Inflammatory macrophage treated with lipopolysaccharide for 1 hour (primary cell): ENCODE measurements at regions not wholly inside any gene's neighbourhood (a gene's known extent, or its start where the extent isn't known, plus 50 kb on each side); places are given as distances from the start of the nearest gene placed in this dataset.

Experiments
- DNase-seq, 2 donors: peaks; one replicate each; pipeline ENCODE4 v3.0.0-alpha.2; 2020 to 2022

DNA sequence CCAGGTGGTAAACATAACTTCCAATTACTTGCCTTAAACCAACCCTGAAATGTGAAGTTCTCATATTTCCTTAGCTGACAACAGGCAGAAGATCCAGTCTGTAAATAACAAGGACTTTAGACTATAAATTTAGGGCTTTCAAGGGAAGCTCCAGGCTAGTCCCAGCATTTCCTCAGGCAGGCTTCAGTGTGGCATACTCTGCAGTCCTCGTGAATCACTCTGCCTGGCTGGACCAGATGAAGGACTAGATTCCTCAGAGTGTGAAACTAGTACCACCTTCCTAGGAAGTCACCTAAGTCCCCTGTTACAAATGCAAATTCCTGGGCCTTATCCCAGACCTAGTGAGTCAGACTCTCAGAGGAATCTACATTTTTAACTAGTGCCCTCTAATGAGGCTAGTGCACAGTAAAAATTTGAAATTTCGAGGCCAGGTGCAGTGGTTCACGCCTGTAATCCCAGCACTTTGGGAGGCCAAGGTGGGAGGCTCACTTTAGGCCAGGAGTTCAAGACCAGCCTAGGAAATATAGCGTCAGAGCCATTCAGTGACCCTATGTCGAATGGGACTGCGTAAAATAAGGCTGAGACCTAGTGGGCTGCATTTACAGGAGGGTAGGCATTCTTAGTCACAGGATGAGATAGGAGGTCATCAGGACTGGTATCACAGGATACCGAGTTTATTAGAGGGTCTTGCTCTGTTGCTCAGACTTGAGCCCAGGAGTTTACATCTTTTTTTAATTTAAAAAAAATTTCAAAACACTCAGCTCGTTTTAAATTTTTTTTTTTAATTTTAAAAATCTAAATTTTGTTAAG, 279.6 kb upstream of the JARID2 start:
- DNase-seq: no peak

DNA sequence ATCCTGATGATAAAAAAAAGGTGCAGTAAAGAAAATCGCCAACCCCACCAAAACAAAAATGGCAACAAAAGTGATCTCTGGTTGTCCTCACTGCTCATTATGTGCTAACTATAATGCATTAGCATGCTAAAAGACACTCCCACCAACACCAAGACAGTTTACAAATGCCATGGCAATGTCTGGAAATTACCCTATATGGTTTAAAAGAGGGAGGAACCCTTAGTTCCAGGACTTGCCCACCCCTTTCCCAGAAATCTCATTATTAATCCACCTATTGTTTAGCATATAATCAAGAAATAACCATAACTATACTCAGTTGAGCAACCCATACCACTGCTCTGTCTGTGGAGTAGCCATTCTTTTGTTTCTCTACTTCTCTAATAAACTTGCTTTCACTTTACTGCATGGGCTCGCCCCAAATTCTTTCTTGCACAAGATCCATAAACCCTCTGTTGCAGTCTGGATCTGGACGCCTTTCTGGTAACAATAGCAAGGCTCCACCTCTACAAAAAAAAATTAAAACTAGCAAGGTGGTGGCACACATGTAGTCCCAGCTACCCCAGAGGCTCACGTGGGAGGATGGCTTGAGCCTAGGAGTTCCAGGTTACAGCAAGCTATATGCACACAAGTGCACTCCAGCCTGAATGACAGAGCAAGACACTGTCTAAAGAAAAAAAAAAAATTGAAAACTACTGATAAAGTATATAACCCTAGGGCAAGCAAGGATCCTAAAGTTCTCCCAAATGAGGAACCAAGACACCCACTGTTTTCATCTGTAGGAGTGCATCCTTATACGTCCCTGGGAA, 278.8 kb upstream of the JARID2 start:
- DNase-seq: peak; percentile 59 to 70

DNA sequence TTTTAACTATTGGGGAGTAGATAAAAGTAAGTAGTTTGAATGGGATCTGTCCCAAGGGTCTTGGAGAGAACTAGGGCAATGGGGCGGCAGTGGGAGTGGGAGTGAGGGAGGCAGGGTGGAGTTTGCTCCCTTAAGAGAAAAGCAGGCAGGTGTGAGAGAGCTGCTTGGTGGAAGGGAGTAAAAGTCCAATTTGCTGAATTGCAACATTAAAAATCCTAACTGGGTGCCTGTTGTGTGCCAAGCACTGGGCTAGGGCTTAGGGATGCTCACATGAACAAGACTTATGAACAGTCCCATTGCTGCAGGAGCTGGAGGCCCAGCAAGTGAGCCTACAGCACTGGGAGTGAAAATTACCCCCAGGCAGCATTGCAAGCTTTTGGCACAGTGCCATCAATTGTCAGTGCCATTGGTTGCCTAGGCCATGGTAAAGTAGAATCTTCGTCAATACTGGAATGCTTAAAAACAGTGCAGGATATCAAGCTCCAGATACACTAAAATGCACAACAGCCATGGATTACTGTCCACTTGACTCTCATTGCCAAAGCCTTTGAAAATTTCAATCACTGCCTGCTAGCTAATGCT, 277.7 kb upstream of the JARID2 start:
- no peak for DNase-seq

DNA sequence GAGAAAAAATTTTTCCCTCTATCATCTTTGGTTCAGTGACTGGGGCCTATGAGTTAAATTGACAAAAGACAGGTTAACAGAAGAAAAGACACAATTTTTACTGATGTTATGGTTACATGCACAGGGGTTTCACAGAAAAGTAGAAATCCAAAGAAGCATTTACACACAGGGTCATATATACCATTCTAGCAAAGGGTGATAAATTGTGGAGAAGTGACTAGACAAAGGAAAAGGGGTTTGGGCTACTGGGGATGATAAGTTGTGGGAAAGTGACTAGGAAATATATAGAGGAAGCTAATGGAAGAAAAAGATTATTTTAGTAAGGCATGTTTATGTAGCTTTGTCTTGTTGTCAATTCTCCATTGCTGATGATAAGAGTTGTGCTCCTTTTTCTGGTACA, 276.7 kb upstream of the JARID2 start:
- DNase-seq: no peak

DNA sequence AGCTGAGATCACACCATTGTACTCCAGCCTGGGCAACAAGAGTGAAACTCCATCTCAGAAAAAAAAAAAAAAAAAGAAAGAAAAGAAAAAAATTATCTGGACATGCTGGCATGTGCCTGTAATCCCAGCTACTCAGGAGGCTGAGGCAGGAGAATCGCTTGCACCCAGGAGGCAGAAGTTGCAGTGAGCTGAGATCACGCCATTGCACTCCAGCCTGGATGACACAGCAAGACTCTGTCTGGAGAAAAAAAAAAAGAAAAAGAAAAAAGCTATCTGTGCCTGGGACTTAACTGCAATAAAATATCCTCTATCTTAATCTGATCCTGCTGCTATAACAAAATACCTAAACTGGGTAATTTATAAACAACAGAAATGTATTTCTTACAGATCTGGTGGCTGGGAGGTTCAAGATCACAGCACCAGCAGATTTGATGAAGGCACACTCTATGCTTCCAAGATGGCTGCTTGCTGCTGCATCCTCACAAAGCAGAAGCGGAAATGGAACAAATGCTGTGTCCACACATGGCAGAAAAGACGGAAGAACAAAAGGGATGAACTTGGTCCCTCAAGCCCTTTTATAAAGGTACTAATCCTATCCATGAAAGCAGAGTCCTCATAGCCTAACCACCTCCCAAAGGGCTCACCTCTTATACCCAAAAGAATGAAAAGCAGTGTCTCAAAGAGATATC, 273.3 kb upstream of the JARID2 start:
- DNase-seq: peak in 1 of 2 donors; percentile 28

DNA sequence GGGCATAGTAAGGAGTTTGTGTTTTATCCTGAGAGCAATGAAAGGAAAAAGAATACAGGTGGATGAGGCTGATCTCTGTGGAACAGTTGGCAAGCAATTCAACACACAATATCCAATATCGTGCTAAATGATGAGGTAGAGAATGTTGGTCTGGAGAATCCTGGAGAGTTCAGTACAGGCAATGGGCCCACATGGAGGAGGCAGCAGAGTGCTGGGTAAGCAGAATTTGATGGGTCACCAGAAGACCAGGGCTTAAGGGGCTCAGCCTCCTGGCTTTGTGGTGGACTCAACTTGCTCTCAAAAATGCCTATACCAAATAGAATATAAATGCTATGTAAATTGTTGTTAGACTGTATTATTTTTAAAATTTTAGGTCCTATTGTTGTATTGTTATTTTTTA, 271.5 kb upstream of the JARID2 start:
- no peak for DNase-seq

DNA sequence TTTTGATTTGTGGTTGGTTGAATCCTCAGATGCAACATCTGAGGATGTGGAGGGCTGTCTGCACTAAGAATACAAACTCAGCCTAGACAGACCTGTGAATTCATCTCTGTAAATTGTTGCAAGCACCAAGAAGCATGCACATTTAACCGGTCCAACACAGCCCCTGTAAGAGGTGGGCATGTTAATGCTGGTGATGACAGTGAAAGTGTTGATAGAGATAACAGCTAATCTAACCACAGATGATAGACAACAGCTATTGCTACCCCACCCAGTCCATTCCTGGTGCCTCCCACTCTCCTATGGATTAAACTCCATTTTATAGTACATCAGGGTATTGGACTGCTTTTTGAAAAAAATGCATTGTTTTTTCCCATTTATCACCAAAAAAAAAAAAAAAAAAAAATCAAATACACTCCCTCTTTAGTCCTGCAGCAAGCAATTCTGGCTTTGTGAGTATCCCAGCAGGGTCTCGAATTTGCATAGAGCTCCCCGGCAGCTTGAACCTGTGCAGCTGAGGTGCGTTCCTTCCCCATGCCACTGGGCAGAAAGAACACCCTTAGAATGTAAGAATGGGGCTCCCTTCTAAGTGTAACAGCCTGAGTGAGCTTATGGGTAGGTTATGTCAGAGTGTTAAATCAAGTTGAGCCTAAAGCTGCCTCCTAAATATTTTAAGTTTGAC, 270.9 kb upstream of the JARID2 start:
- DNase-seq: no peak

DNA sequence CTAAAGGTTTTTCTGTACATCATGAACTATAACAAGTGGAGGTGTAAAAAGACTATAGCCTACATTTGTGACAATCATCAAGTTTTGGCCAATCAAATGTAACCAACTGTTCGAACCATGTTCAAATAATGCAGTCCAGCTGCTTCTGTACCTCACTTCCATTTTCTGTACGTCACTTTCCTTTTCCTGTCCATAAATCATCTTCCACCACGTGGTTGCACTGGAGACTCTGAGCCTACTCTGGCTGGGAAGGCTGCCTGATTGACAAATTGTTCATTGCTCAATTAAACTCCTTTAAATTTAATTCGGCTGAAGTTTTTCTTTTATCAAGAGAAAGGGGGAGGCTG, 270.4 kb upstream of the JARID2 start:
- peak; percentile 71 to 92 for DNase-seq

DNA sequence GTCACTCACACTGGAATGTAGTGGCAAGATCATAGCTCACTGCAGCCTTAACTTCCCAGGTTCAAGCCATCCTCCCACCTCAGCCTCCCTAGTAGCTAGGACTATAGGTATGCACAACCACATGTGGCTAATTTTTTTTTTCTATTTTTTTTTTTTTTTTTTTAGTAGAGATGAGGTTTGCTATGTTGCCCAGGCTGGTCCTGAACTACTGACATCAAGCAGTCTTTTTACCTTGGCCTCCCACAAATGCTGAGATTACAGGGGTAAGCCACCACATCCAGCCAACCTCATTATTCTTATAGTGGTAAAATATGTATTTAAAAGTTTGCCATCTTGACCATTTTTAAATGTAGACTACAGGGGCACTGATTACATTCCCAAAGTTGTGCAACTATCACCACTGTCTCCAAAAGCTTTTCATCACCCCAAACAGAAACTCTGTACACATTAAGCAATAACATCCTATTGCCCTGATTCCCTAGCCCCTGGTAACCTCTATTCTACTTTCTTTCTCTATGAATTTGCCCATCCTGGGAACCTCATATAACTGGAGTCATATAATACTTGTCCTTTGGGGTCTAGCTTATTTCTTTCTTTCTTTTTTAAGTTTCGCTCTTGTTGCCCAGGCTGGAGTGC, 268.0 kb upstream of the JARID2 start:
- DNase-seq: no peak

DNA sequence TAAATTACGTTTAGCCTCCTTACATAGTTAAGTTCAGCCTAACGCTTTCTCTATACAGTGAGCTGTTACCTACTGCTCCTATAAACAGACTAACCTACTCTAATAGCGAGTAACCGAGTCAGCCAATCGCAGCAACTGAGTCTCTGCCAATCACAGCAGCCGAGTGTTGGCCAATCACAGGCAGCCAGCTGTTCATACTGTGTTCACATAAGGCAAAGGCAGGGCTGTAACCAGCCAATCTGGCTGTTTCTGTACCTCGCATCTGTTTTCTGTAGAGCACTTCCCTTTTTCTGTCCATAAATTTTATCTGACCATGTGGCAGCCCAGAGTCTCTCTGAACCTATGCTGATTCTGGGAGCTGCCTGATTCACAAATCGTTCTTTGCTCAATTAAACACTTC, 263.9 kb upstream of the JARID2 start:
- DNase-seq: peak; percentile 25 to 29

DNA sequence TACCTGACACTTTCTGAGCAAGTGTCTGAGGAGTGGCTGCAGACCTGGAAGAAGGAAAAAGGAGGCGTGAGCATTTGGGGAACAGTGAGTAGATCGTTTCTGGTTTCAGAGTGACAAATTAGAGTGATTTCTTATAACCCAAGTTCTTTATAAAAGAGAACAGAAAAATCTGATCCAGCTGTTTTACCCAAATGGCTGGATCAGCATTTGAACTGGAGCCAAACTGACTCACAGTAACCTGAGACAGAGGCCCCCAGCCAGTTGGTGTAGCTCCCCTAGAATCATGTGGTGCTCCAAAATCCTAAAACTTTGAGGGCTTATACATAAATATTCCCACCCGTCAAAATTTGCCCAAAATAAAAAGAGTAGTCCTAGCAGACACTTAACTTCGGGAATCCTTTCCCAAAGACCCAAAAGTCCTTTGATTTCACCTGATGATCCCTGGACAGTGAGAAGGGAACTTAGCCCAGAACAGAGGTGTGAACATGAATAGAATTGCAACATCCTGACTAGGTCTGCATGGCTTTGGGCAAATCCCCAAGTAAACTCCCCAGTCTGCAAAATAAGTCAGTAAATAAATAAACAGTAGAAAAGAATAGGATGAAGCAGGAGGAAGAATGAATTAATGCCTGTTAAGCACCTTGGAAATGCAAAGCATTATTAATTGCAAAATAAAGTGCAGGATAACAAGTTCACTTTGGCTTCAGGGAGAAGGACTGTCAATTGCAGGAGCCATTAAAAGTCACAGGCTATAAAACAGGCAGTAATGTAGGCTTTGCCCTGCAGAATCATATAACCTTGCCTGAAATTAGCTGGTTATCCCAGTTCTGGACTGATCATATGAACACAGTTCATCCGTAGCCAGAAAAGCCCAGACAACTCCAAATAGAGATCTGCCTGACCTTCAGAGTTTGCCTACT, 262.0 kb upstream of the JARID2 start:
- no peak for DNase-seq

DNA sequence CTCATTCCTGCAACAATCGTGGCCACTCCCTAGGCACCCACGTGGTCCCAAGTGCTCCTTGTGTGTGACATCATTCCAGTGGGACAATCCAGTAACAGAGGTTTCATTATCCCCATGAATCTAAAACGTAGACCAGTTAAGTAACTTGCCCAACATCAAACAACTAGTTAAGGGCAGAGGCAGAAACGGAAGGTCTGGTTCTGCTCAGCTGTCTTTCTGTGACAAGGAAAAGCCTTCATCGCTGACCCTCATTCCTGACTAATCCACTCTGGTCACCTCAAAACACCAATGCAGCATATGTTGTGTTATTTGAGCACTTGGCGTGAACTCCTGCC, 261.4 kb upstream of the JARID2 start:
- DNase-seq: peak in 1 of 2 donors; percentile 19

DNA sequence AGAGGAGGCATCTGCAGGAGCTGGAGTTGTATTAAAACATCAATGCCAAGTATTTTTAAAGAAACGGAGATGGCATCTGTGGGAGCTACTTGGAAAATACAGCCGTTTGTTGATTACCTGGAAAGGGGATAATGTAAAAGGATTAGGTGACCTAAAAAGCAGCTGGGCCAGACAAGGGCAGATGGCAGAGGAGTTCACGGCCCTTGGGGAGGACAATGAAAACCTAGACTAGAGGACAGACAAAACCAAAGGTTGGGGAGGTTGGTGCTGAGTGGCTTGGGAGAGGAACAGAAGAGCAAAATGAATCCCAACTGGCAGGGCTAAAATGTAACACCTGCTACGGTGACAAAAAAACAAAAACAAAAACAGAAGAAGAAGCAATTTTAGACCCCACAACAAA, 260.5 kb upstream of the JARID2 start:
- DNase-seq: no peak

DNA sequence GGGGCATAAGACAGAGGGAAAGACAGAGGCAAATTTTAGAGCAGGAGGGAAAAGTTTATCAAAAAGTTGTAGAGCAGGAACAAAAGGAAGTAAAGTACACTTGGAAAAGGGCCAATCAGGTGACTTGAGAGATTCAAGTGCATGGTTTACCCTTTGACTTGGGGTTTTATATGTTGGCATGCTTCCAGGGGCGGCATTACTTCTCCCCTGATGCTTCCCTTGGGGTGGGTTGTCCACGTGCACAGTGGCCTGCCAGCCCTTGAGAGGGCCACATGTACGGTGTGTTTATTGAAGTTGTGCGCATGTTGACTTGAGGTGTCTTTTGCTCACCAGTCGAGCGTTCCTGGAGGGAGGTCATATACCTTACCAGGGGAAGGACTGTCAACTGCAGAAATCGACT, 259.5 kb upstream of the JARID2 start:
- DNase-seq: no peak

DNA sequence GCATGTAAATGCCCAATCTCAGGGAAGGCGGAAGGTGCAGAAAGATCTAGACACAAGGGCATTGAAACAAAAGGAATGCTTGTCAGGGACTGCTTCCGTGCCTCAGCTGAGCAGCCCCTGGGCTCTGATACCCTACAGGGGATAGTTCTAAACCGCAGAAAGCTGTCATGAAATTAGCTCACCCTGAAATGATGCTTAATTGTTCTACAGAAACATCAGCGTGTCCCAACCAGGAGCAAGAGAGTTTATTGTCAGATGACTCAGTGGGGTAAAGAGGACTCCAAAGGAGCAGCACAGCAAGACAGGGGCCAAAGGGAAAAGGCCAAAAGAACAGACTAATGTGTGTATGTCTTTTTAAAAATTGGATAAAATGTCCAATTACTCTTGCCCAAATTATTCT, 258.4 kb upstream of the JARID2 start:
- no peak for DNase-seq

DNA sequence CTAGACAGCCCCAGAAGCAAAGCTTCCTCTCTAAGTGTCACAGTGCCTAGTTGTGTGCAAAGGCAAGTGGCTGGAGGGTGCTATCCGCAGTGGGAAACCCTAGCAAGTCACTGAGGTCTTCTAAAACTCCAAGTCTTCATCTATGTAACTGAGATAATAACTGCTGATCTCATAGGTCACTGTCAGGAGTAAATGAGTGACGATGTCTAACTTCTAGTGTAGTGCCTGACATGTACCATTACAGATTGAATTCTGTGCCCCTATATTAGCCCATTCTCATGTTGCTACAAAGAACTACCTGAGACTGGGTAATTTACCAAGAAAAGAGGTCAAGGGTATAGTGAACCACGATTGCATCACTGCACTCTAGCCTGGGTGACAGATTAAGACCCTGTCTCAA, 253.5 kb upstream of the JARID2 start:
- DNase-seq: no peak

DNA sequence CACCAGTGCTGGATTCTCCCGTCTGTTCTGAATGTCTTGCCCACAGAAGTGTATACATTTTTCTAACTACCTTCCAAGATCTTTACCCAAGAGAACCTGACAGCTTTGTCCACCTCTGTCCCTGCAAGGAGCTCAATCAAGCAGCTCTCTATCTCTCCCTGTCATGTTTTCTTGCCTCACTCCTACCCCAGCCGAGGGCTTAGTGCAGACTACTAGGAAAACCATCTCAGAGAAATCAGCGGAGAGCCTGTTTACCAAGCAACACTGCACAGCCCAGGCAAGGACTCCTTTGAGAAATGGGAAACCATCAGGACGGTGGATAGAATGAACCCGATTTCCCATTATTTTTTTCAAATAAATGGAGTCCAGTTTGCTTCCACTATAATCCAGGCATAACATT, 250.7 kb upstream of the JARID2 start:
- no peak for DNase-seq

DNA sequence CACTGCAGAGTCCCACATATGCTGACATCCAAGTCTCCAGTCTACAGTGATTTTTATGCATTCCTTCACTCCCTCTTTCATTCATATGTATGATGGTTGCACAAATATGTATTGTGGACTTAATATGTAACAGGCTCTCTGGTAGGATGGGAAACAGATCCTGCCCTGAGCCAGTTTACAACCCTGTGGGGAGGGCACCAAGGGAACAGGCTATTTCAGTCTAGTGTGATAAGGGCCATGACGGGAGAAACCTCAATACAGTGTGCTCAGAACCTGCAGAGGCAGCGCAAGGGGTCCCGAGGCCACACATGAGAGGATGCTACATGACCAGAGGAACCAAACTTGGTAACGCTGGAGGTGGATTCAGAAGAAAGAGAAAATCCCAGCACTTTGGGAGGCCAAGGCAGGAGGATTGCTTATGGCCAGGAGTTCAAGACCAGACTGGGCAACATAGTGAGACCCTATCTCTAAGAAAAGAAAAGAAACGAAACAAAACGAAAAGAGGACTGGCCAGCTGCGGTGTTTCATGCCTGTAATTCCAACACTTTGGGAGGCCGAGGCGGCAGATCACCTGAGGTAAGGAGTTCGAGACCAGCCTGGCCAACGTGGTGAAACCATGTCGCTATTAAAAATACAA, 249.8 kb upstream of the JARID2 start:
- no peak for DNase-seq

DNA sequence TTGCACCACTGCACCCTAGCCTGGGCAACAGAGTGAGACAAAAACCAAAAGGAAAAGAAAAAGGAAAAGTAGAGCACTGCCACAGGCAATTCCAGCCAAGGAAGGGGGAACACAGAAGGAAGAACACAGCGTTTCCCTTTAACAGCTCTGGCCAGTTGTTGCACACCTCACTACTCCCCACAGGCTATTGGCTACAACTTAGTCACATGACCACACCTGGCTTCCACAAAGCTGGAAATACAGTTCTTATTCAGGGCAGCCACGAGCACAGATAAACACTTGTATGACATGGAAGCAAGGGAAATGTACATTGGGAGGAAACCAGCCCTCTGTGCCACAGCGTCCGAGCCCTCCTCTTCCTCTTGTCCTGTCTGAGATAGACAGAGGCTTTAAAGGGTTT, 249.0 kb upstream of the JARID2 start:
- no peak for DNase-seq

DNA sequence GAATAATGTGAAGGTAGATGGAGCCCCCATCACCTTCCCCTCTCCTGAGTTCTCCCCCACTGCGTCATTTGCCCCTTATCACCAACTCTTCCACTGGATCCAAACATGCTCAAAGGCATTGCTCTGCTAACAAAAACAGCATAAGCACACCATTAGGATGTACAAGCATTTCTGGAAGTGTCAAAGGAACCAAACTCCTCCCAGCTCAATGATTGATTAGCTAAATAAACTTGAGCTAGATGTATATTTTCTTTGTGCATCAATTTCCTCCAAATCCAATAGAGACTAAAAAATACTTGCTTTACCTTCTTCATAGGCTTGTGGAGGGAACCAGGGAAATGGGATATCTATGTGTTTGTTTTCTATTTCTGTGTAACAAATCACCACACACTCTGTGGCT, 248.4 kb upstream of the JARID2 start:
- no peak for DNase-seq

DNA sequence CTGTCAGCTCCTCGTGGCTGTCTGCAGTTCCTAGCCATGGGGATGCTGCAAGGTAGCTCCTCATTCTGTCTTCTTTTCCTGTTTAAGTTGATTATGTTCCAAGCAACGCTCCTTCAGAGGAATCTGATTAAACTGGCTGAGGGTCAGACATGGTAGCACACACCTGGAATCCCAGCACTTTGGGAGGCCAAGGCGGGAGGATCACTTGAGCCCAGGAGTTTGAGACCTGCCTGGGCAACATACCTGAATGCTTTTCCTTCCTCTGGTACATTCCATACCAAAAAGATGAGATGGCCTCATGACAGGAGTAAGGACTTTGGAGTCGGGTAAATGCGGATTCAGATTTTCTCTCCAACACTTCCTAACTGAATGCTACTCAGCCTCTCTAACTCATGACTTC, 246.8 kb upstream of the JARID2 start:
- DNase-seq: no peak
